Muscle layer of duodenum (tissue), 2 donors: ENCODE measurements at regions not wholly inside any gene's neighbourhood (a gene's known extent, or its start where the extent isn't known, plus 50 kb on each side); places are given as distances from the start of the nearest gene placed in this dataset.
"Not testable (repeated sequence)": the region's sequence is repeated elsewhere in the genome, so short reads cannot be mapped to it uniquely, and the experiment has no call there.

Source experiments
- H3K27ac ChIP-seq: one replicate; pipeline ENCODE4 v1.7.0; 2013; ENCODE audit warnings: mild to moderate bottlenecking, low read length
- H3K27me3 ChIP-seq: one replicate; pipeline ENCODE4 v1.7.0; 2013; ENCODE audit warnings: low read depth, mild to moderate bottlenecking, control low read depth, low read length
- H3K36me3 ChIP-seq, 2 donors: one replicate each; pipeline ENCODE4 v1.7.0; 2013; ENCODE audit warnings: low read length in 2 of 2, control low read depth in 1 of 2, mild to moderate bottlenecking in 1 of 2; ENCODE audit not compliant: insufficient read depth in 2 of 2, control insufficient read depth in 1 of 2
- H3K4me1 ChIP-seq, 2 donors: one replicate each; pipeline ENCODE4 v1.7.0; 2013; ENCODE audit warnings: low read length in 2 of 2, mild to moderate bottlenecking in 2 of 2, control low read depth in 1 of 2, moderate library complexity in 1 of 2; ENCODE audit not compliant: insufficient read depth in 2 of 2, control insufficient read depth in 1 of 2
- H3K4me3 ChIP-seq, 2 donors: one replicate each; pipeline ENCODE4 v1.7.0; 2013; ENCODE audit warnings: low read length in 2 of 2, low read depth in 1 of 2, mild to moderate bottlenecking in 1 of 2
- H3K9me3 ChIP-seq, 2 donors: one replicate each; pipeline ENCODE4 v1.7.0; 2013; ENCODE audit warnings: low read length in 2 of 2, control low read depth in 1 of 2, mild to moderate bottlenecking in 1 of 2; ENCODE audit not compliant: control insufficient read depth in 1 of 2
- donor health status: healthy.

- Histone ChIP-seq H3K4me1 (no peaks in the 10 kb centered on the region), H3K9me3 (peaks cover 0 to 7% of the 10 kb centered on the region in 2 donors), H3K27me3 (no peaks in the 10 kb centered on the region), H3K27ac (no peak overlapping the region), H3K4me3 (no peak overlapping the region), H3K36me3 (no peaks in the 10 kb centered on the region)
These were observed 54.0 kb downstream of the RFPL4B start for GRCh38 chr6:112401083-112401482.

GRCh38 chr6:112407101-112407590 lies 60.0 kb downstream of the RFPL4B start:
- H3K4me3 ChIP-seq, result no peak overlapping the region
- H3K9me3 ChIP-seq, result no peaks in the 10 kb centered on the region
- no peak overlapping the region for H3K27ac ChIP-seq
- H3K36me3 ChIP-seq, result no peaks in the 10 kb centered on the region
- no peaks in the 10 kb centered on the region for H3K27me3 ChIP-seq
- H3K4me1 ChIP-seq, result no peaks in the 10 kb centered on the region

DNA sequence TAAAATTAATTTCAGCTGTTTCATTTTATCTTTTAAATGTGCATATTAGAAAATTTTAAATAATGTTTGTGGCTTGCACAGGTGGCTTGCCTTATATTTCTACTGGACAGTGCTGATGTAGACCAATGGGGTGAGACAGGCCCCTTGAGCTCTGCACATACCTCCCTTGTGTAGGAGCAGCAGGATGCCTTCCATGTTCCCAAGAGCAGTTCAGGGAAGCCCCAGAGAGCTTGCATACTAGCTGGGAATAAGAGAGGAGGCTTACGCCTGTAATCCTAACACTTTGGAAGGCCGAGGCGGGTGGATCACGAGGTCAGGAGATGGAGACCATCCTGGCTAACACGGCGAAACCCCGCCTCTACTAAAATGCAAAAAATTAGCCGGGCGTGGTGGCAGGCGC lies 61.4 kb downstream of the RFPL4B start:
- Histone ChIP-seq H3K4me1 (no peaks in the 10 kb centered on the region), H3K27me3 (no peaks in the 10 kb centered on the region), H3K27ac (no peak overlapping the region), H3K4me3 (no peak overlapping the region), H3K9me3 (no peaks in the 10 kb centered on the region), H3K36me3 (no peaks in the 10 kb centered on the region)

DNA sequence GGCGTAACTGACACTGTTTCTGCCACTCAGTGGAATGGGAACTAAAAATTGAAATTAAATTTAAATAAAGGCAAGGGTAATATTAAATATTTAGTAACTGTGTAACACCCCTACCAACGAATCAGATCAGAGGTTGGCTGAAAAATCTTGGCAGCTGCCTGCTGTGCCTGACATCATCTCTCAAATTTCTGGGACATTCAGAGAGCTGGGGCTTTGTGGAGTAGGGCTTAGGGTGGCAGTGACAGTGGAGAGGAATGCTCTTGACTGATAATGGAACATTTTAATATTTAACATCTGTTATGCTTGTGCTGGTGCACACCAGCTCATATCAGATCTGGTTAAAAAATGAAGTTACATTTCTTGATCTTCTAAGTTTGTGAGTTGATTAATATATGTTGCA lies 62.2 kb downstream of the RFPL4B start:
- H3K27me3 ChIP-seq, result no peaks in the 10 kb centered on the region
- no peaks in the 10 kb centered on the region for H3K4me1 ChIP-seq
- no peak overlapping the region for H3K27ac ChIP-seq
- H3K36me3 ChIP-seq, result no peaks in the 10 kb centered on the region
- H3K4me3 ChIP-seq, result no peak overlapping the region
- no peaks in the 10 kb centered on the region for H3K9me3 ChIP-seq

GRCh38 chr6:112413780-112414179 lies 66.7 kb downstream of the RFPL4B start:
- no peak overlapping the region for H3K27ac ChIP-seq

GRCh38 chr6:112415366-112415765 lies 68.2 kb downstream of the RFPL4B start:
- Histone ChIP-seq H3K4me1 (no peaks in the 10 kb centered on the region), H3K27ac (no peak overlapping the region), H3K36me3 (no peaks in the 10 kb centered on the region), H3K9me3 (peaks cover 0 to 3% of the 10 kb centered on the region in 2 donors), H3K4me3 (no peak overlapping the region), H3K27me3 (no peaks in the 10 kb centered on the region)

More at GRCh38 chr6:112413780-112414179, 66.7 kb downstream of the RFPL4B start:
- Histone ChIP-seq H3K9me3 (peaks cover 0 to 3% of the 10 kb centered on the region in 2 donors), H3K4me3 (no peak overlapping the region), H3K36me3 (no peaks in the 10 kb centered on the region), H3K27me3 (no peaks in the 10 kb centered on the region), H3K4me1 (no peaks in the 10 kb centered on the region)

DNA sequence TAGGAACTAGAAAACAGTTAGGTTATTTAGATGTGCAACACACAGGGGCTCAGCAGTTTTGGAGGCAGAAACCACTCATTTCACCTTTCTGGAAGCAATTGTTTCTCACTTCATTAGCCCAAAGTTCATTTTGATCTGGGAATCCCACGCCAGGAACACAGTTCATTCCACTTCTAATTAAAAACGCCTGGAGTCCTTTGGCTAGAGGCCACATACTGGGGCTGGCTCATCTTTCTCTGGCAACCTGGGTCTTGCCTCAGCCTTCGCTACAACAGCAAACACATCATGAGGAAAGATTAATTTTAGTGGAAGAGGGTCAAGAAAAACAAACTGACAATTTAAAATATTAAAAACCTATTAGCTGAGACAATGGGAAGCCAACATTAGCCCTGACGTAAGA lies 69.7 kb downstream of the RFPL4B start:
- peaks cover 0 to 3% of the 10 kb centered on the region in 2 donors for H3K9me3 ChIP-seq

GRCh38 chr6:112427011-112427410 lies 79.9 kb downstream of the RFPL4B start:
- H3K4me1 ChIP-seq, H3K4me3 ChIP-seq, H3K9me3 ChIP-seq, H3K36me3 ChIP-seq, H3K27ac ChIP-seq, H3K27me3 ChIP-seq: not testable (repeated sequence)

More for the DNA sequence above, 69.7 kb downstream of the RFPL4B start:
- H3K27me3 ChIP-seq, result no peaks in the 10 kb centered on the region
- H3K4me1 ChIP-seq, result no peaks in the 10 kb centered on the region
- H3K4me3 ChIP-seq, result no peak overlapping the region
- no peaks in the 10 kb centered on the region for H3K36me3 ChIP-seq
- no peak overlapping the region for H3K27ac ChIP-seq

- Histone ChIP-seq H3K27ac (no peak overlapping the region), H3K9me3 (no peaks in the 10 kb centered on the region)
These were observed 80.4 kb downstream of the RFPL4B start for GRCh38 chr6:112427499-112427898.

GRCh38 chr6:112428477-112428876 lies 81.3 kb downstream of the RFPL4B start:
- no peaks in the 10 kb centered on the region for H3K27me3 ChIP-seq
- no peak overlapping the region for H3K4me3 ChIP-seq
- H3K9me3 ChIP-seq, result no peaks in the 10 kb centered on the region
- no peaks in the 10 kb centered on the region for H3K4me1 ChIP-seq
- H3K27ac ChIP-seq, result no peak overlapping the region
- H3K36me3 ChIP-seq, result no peaks in the 10 kb centered on the region

More at GRCh38 chr6:112427499-112427898, 80.4 kb downstream of the RFPL4B start:
- H3K36me3 ChIP-seq, result no peaks in the 10 kb centered on the region
- no peaks in the 10 kb centered on the region for H3K4me1 ChIP-seq
- no peak overlapping the region for H3K4me3 ChIP-seq
- no peaks in the 10 kb centered on the region for H3K27me3 ChIP-seq

DNA sequence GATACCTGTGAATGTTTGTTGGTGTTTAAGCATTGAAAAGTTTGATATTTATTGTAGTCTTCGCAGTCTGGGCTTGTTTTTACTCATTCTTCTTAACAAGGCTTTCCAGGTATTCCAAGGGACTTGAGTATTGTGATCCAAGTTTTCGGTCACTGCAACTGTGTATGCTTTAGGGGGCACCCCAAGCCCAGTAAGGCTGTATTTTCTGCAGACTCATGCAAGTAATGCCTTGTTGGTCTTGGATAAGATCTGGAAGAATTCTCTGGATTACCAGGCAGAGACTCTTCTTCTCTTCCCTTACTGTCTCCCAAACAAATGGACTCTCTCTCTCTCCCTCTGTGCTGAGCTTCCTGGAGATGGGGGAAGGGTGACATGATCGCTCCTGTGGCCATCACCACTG lies 82.1 kb downstream of the RFPL4B start:
- Histone ChIP-seq H3K27ac (no peak overlapping the region), H3K27me3 (no peaks in the 10 kb centered on the region), H3K4me3 (no peak overlapping the region), H3K36me3 (no peaks in the 10 kb centered on the region), H3K4me1 (no peaks in the 10 kb centered on the region), H3K9me3 (no peaks in the 10 kb centered on the region)

DNA sequence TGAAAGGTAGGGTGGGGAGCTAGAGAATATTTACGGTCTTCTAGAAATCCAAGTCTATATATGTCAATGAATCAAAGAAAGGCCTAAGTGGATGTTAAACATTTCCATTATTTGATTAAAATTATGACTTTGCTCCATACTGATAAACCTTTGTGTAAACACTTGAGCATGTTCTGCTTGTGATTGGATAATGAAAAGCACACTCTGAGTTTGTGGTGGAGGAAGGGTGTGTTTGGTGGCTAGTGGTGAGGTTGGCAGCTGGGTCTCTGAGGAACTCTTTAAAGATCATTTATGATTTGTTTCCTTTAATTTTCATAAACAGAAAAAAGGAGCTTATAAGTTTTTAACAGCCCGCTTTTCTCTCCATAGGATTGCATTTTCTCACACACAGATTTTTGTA lies 84.7 kb downstream of the RFPL4B start:
- no peaks in the 10 kb centered on the region for H3K9me3 ChIP-seq
- no peak overlapping the region for H3K27ac ChIP-seq
- H3K36me3 ChIP-seq, result no peaks in the 10 kb centered on the region
- no peak overlapping the region for H3K4me3 ChIP-seq
- no peaks in the 10 kb centered on the region for H3K27me3 ChIP-seq
- no peaks in the 10 kb centered on the region for H3K4me1 ChIP-seq
